HEK293 (cell line): ENCODE measurements at regions not wholly inside any gene's neighbourhood (a gene's known extent, or its start where the extent isn't known, plus 50 kb on each side); places are given as distances from the start of the nearest gene placed in this dataset.

ENCODE experiments used
- CTCF ChIA-PET: fragments of 350-600 bp; formaldehyde crosslinking; extraction: SDS; loops from one replicate; lab custom pipeline; 2021; ENCODE audit warnings: antibody characterized with exemption; lab: Yijun Ruan, JAX
- POLR2A ChIA-PET: fragments of 300-600 bp; formaldehyde crosslinking; extraction: SDS; loops from one replicate; lab custom pipeline; 2020; ENCODE audit warnings: antibody characterized with exemption, inconsistent platforms; lab: Yijun Ruan, JAX
- H3K27ac ChIP-seq: fragments of 200-500 bp; sonication (Bioruptor generic); 2 replicates; pipeline ENCODE4 v1.5.1; 2014; ENCODE audit warnings: low read depth, low read length, control low read depth, inconsistent platforms; ENCODE audit errors: extremely low read depth
- H3K36me3 ChIP-seq, 2 experiments: fragments of 200-500 bp in 1 of 2; sonication (Bioruptor generic) in 1 of 2; 1 replicate in 1 of 2; 2 replicates in 1 of 2; pipeline ENCODE4 v1.5.1; 2014 to 2017; ENCODE audit warnings: inconsistent platforms in 2 of 2, low read length in 2 of 2; ENCODE audit not compliant: control insufficient read depth in 2 of 2, insufficient read depth in 1 of 2
- H3K4me1 ChIP-seq: fragments of 200-500 bp; sonication (Bioruptor generic); 2 replicates; pipeline ENCODE4 v1.5.1; 2014; ENCODE audit warnings: mild to moderate bottlenecking, low read length, inconsistent platforms; ENCODE audit not compliant: control insufficient read depth, insufficient read depth
- H3K4me3 ChIP-seq: 2 replicates; pipeline ENCODE4 v1.5.1; 2011; ENCODE audit warnings: low read depth, mild to moderate bottlenecking, control low read depth, low read length, moderate library complexity
- H3K9me3 ChIP-seq: fragments of 200-500 bp; sonication (Bioruptor generic); 2 replicates; pipeline ENCODE4 v1.5.1; 2014; ENCODE audit warnings: low read depth, low read length, inconsistent platforms; ENCODE audit not compliant: control insufficient read depth, insufficient read depth
- BCL11B ChIP-seq: fragments of 450-650 bp; formaldehyde crosslinking; IDR thresholded peaks from 2 replicates; pipeline ENCODE4 v1.5.1; 2016; ENCODE audit warnings: low read depth, missing biosample characterization, missing genetic modification characterization
- GLI4 ChIP-seq: fragments of 450-650 bp; formaldehyde crosslinking; IDR thresholded peaks from 2 replicates; pipeline ENCODE4 v1.5.1; 2016; ENCODE audit warnings: missing biosample characterization, missing genetic modification characterization
- KLF1 ChIP-seq: fragments of 450-650 bp; formaldehyde crosslinking; IDR thresholded peaks from 2 replicates; pipeline ENCODE4 v1.5.1; 2016; ENCODE audit warnings: missing biosample characterization, missing genetic modification characterization
- MEIS1 ChIP-seq: sonication (generic); formaldehyde crosslinking; IDR thresholded peaks from 2 replicates; pipeline ENCODE4 v1.8.1; 2022; ENCODE audit warnings: missing genetic modification reagents, mild to moderate bottlenecking, borderline replicate concordance
- PRDM6 ChIP-seq: fragments of 450-650 bp; formaldehyde crosslinking; IDR thresholded peaks from 2 replicates; pipeline ENCODE4 v1.5.1; 2017; ENCODE audit warnings: missing biosample characterization, missing genetic modification characterization
- REST ChIP-seq: fragments of 450-650 bp; formaldehyde crosslinking; IDR thresholded peaks from 2 replicates; pipeline ENCODE4 v1.5.1; 2016; ENCODE audit warnings: missing biosample characterization, missing genetic modification characterization
- TCF7L2 ChIP-seq: IDR thresholded peaks from 2 replicates; pipeline ENCODE4 v1.6.1; 2011; ENCODE audit warnings: low read depth, mild to moderate bottlenecking, inconsistent platforms, low read length, moderate library complexity, borderline replicate concordance
- WT1 ChIP-seq: fragments of 450-650 bp; formaldehyde crosslinking; IDR thresholded peaks from 2 replicates; pipeline ENCODE4 v1.5.1; 2016; ENCODE audit warnings: missing biosample characterization, missing genetic modification characterization
- ZIC2 ChIP-seq: fragments of 450-650 bp; formaldehyde crosslinking; IDR thresholded peaks from 2 replicates; pipeline ENCODE4 v1.5.1; 2016; ENCODE audit warnings: missing biosample characterization, missing genetic modification characterization
- ZNF112 ChIP-seq: fragments of 450-650 bp; formaldehyde crosslinking; IDR thresholded peaks from 2 replicates; pipeline ENCODE4 v1.5.0; 2017; ENCODE audit warnings: missing biosample characterization, missing genetic modification characterization
- ZNF174 ChIP-seq: fragments of 450-650 bp; formaldehyde crosslinking; IDR thresholded peaks from 2 replicates; pipeline ENCODE4 v1.5.0; 2017; ENCODE audit warnings: missing biosample characterization, mild to moderate bottlenecking, missing genetic modification characterization
- ZNF175 ChIP-seq: fragments of 450-650 bp; formaldehyde crosslinking; IDR thresholded peaks from 2 replicates; pipeline ENCODE4 v1.5.1; 2016; ENCODE audit warnings: missing biosample characterization, missing genetic modification characterization
- ZNF223 ChIP-seq: fragments of 450-650 bp; formaldehyde crosslinking; IDR thresholded peaks from 2 replicates; pipeline ENCODE4 v1.5.1; 2016; ENCODE audit warnings: missing biosample characterization, missing genetic modification characterization
- ZNF239 ChIP-seq: fragments of 450-650 bp; formaldehyde crosslinking; IDR thresholded peaks from 2 replicates; pipeline ENCODE4 v1.5.1; 2016; ENCODE audit warnings: missing biosample characterization, missing genetic modification characterization
- ZNF37A ChIP-seq: fragments of 450-650 bp; IDR thresholded peaks from 2 replicates; pipeline ENCODE4 v1.5.1; 2018; ENCODE audit warnings: missing biosample characterization, missing genetic modification characterization
- ZNF404 ChIP-seq: fragments of 450-650 bp; formaldehyde crosslinking; IDR thresholded peaks from 2 replicates; pipeline ENCODE4 v1.5.1; 2017; ENCODE audit warnings: missing biosample characterization, missing genetic modification characterization
- ZNF623 ChIP-seq: fragments of 450-650 bp; formaldehyde crosslinking; IDR thresholded peaks from 2 replicates; pipeline ENCODE4 v1.5.1; 2016; ENCODE audit warnings: missing biosample characterization, missing genetic modification characterization
- ZNF670 ChIP-seq: fragments of 450-650 bp; formaldehyde crosslinking; IDR thresholded peaks from 2 replicates; pipeline ENCODE4 v1.5.1; 2016; ENCODE audit warnings: missing biosample characterization, missing genetic modification characterization, low read depth
- ZNF837 ChIP-seq: fragments of 450-650 bp; formaldehyde crosslinking; IDR thresholded peaks from 2 replicates; pipeline ENCODE4 v1.5.1; 2016; ENCODE audit warnings: missing biosample characterization, missing genetic modification characterization
- ZSCAN16 ChIP-seq: fragments of 450-650 bp; formaldehyde crosslinking; IDR thresholded peaks from 2 replicates; pipeline ENCODE4 v1.5.1; 2016; ENCODE audit warnings: missing biosample characterization, missing genetic modification characterization
- TF ChIP-seq, protein P1 (sequence below): fragments of 450-650 bp; formaldehyde crosslinking; IDR thresholded peaks from 2 replicates; pipeline ENCODE4 v1.5.1; 2016; ENCODE audit warnings: missing biosample characterization, missing genetic modification characterization
- TF ChIP-seq, protein P2 (sequence below): fragments of 450-650 bp; formaldehyde crosslinking; IDR thresholded peaks from 2 replicates; pipeline ENCODE4 v1.5.1; 2016; ENCODE audit warnings: missing biosample characterization, missing genetic modification characterization
- TF ChIP-seq, protein P3 (sequence below): fragments of 450-650 bp; formaldehyde crosslinking; IDR thresholded peaks from 2 replicates; pipeline ENCODE4 v1.5.1; 2017; ENCODE audit warnings: missing biosample characterization, missing genetic modification characterization

GRCh38 chr9:79799691-79800335 is 228.0 kb downstream of the TLE4 start (continued):
- TF ChIP-seq ZNF239 (tag by site-specific recombination) = no peak
- TF ChIP-seq ZIC2 = no peak
- no peak for TF ChIP-seq ZSCAN16
- no peak for TF ChIP-seq ZNF623 (tag by site-specific recombination)
- TF ChIP-seq, protein P1, sequence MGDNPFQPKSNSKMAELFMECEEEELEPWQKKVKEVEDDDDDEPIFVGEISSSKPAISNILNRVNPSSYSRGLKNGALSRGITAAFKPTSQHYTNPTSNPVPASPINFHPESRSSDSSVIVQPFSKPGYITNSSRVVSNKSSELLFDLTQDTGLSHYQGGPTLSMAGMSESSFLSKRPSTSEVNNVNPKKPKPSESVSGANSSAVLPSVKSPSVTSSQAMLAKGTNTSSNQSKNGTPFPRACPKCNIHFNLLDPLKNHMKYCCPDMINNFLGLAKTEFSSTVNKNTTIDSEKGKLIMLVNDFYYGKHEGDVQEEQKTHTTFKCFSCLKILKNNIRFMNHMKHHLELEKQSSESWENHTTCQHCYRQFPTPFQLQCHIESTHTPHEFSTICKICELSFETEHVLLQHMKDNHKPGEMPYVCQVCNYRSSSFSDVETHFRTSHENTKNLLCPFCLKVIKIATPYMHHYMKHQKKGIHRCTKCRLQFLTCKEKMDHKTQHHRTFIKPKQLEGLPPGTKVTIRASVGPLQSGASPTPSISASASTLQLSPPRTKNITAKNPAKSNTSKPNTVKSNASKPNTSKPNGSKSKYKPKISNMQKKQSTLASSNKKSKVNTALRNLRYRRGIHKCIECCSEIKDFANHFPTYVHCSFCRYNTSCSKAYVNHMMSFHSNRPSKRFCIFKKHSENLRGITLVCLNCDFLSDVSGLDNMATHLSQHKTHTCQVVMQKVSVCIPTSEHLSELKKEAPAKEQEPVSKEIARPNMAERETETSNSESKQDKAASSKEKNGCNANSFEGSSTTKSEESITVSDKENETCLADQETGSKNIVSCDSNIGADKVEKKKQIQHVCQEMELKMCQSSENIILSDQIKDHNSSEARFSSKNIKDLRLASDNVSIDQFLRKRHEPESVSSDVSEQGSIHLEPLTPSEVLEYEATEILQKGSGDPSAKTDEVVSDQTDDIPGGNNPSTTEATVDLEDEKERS = no peak
- TF ChIP-seq, protein P2, sequence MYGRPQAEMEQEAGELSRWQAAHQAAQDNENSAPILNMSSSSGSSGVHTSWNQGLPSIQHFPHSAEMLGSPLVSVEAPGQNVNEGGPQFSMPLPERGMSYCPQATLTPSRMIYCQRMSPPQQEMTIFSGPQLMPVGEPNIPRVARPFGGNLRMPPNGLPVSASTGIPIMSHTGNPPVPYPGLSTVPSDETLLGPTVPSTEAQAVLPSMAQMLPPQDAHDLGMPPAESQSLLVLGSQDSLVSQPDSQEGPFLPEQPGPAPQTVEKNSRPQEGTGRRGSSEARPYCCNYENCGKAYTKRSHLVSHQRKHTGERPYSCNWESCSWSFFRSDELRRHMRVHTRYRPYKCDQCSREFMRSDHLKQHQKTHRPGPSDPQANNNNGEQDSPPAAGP (tag by site-specific recombination) = no peak
- TF ChIP-seq ZNF175 (tag by site-specific recombination) = no peak
- peak; percentile 78 for TF ChIP-seq WT1 (tag by site-specific recombination)
- no peak for TF ChIP-seq MEIS1 (CRISPR knock-in tag)
- TF ChIP-seq BCL11B (tag by site-specific recombination) = no peak
- no peak for TF ChIP-seq ZNF837 (tag by site-specific recombination)
- TF ChIP-seq PRDM6 (tag by site-specific recombination) = peak; percentile 81
- TF ChIP-seq ZNF670 (tag by site-specific recombination) = no peak
- TF ChIP-seq ZNF37A = no peak
- 0 out of 2 replicates have a peak, but pooled peaks have one; percentile 10 for TF ChIP-seq KLF1 (tag by site-specific recombination)

DNA sequence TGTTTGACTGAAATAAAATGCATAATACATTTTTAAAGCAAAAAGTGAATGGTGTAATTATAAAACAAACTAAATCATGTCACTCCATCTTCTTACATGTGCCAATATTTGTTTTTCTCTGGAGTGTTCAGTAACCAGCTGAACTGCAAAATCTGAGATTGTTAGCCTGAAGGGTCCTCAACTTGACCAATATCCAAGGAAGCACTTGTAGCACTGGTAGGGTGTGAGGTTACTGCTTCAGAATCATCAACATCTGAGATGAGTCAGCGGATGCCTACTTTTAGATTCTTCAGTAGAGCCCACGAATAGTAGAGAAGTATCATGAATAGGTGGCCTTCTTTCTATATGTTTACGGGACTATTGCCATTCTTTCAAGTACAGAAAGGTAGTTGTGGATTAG is 226.7 kb downstream of the TLE4 start:
- ChIA-PET POLR2A (no interaction called here), CTCF (no interaction called here)
- Histone ChIP-seq H3K36me3 (no peaks in the 10 kb centered on the region), H3K27ac (no peak overlapping the region), H3K9me3 (no peaks in the 10 kb centered on the region), H3K4me3 (no peak overlapping the region), H3K4me1 (no peaks in the 10 kb centered on the region)
- TF ChIP-seq ZNF223 (tag by site-specific recombination) = no peak

DNA sequence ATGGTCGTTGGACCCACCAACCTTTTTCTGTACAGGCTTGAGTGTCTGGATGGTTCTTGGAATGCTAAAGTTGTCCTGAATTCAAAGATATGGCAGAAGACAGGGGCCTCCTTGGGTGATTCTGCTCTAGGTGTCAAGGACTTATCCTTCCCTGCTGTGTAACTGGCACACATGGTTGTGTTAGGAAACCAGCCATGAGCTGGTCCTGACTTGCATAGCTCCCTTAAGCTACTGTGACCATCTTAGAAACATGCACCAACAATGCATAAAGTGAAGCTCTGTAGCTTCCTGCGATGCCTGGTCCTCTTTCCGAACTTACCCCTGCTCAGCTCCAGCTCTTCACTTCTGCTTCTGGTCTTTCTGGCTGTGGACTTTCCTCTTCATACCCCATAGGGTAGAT is 224.6 kb downstream of the TLE4 start:
- H3K27ac ChIP-seq = no peak overlapping the region
- H3K4me1 ChIP-seq = no peaks in the 10 kb centered on the region
- H3K4me3 ChIP-seq = no peak overlapping the region
- ChIA-PET CTCF (no interaction called here), POLR2A (no interaction called here)
- H3K9me3 ChIP-seq = no peaks in the 10 kb centered on the region
- no peaks in the 10 kb centered on the region for H3K36me3 ChIP-seq
- TF ChIP-seq GLI4 (tag by site-specific recombination) = no peak
- TF ChIP-seq, protein P3, sequence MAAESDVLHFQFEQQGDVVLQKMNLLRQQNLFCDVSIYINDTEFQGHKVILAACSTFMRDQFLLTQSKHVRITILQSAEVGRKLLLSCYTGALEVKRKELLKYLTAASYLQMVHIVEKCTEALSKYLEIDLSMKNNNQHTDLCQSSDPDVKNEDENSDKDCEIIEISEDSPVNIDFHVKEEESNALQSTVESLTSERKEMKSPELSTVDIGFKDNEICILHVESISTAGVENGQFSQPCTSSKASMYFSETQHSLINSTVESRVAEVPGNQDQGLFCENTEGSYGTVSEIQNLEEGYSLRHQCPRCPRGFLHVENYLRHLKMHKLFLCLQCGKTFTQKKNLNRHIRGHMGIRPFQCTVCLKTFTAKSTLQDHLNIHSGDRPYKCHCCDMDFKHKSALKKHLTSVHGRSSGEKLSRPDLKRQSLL (tag by site-specific recombination) = no peak
- no peak for TF ChIP-seq ZNF112 (tag by site-specific recombination)
- TF ChIP-seq ZNF174 (tag by site-specific recombination) = no peak
- TF ChIP-seq ZNF404 (tag by site-specific recombination) = no peak
- TF ChIP-seq REST (tag by site-specific recombination) = no peak
- TF ChIP-seq TCF7L2 = no peak
